IMR-90 (cell line): ENCODE measurements at regions not wholly inside any gene's neighbourhood (a gene's known extent, or its start where the extent isn't known, plus 50 kb on each side); places are given as distances from the start of the nearest gene placed in this dataset.

ENCODE experiments used
- ATAC-seq: fragments of 200-7000 bp; cut with Tn5 transposase; 2 replicates; pipeline ENCODE4 v1.9.1; 2020; ENCODE audit warnings: low read depth, mild to moderate bottlenecking, moderate library complexity
- BruUV-seq: library from RNA; stranded (reverse); fragments of 400-500 nt; replicated peaks from 2 replicates; lab custom pipeline; 2021; lab: Mats Ljungman, UMichigan
- CTCF ChIA-PET: fragments of 300-600 bp; formaldehyde crosslinking; extraction: SDS; loops from one replicate; lab custom pipeline; 2021; ENCODE audit warnings: antibody characterized with exemption; lab: Yijun Ruan, JAX
- POLR2A ChIA-PET: fragments of 300-600 bp; sonication (Branson Sonifier 250); formaldehyde crosslinking; loops from one replicate; lab custom pipeline; 2022; ENCODE audit warnings: antibody characterized with exemption; ENCODE audit not compliant: unreplicated experiment; lab: Charles Lee
- DNase-seq: peaks from one replicate; pipeline ENCODE4 v3.0.0; 2013
- H2AFZ ChIP-seq: replicated peaks from 2 replicates; pipeline ENCODE3; 2013; ENCODE audit warnings: low read length, mild to moderate bottlenecking; ENCODE audit not compliant: poor library complexity
- H2AK5ac ChIP-seq: 2 replicates; pipeline ENCODE4 v1.6.1; 2013; ENCODE audit warnings: low read depth, low read length, inconsistent platforms
- H2AK9ac ChIP-seq: replicated peaks from 2 replicates; pipeline ENCODE3; 2013; ENCODE audit warnings: mild to moderate bottlenecking, low read depth, low read length, moderate library complexity; ENCODE audit not compliant: poor library complexity
- H2BK120ac ChIP-seq: 2 replicates; pipeline ENCODE4 v1.6.1; 2013; ENCODE audit warnings: low read depth, low read length, inconsistent platforms
- H2BK15ac ChIP-seq: 3 replicates; pipeline ENCODE4 v1.6.1; 2013; ENCODE audit warnings: low read depth, low read length, inconsistent platforms
- H2BK20ac ChIP-seq: 2 replicates; pipeline ENCODE4 v1.6.1; 2013; ENCODE audit warnings: low read depth, mild to moderate bottlenecking, inconsistent platforms, low read length, moderate library complexity
- H2BK5ac ChIP-seq: 2 replicates; pipeline ENCODE4 v1.6.1; 2013; ENCODE audit warnings: mild to moderate bottlenecking, low read depth, low read length, inconsistent platforms; ENCODE audit not compliant: poor library complexity, severe bottlenecking
- H3K14ac ChIP-seq: replicated peaks from 2 replicates; pipeline ENCODE4 v1.6.1; 2013; ENCODE audit warnings: low read depth, low read length, inconsistent platforms
- H3K18ac ChIP-seq: 2 replicates; pipeline ENCODE4 v1.6.1; 2013; ENCODE audit warnings: low read depth, low read length, control low read depth
- H3K23ac ChIP-seq: 2 replicates; pipeline ENCODE4 v1.6.1; 2013; ENCODE audit warnings: low read depth, low read length, inconsistent platforms
- H3K27ac ChIP-seq: 2 replicates; pipeline ENCODE4 v1.5.1; 2013; ENCODE audit warnings: mild to moderate bottlenecking, control low read depth, low read length; ENCODE audit not compliant: insufficient read depth
- H3K27me3 ChIP-seq: 2 replicates; pipeline ENCODE4 v1.6.1; 2013; ENCODE audit warnings: low read length; ENCODE audit not compliant: control insufficient read depth, insufficient read depth
- H3K36me3 ChIP-seq: 2 replicates; pipeline ENCODE4 v1.6.1; 2013; ENCODE audit warnings: low read length, mixed read lengths; ENCODE audit not compliant: control insufficient read depth, insufficient read depth
- H3K4ac ChIP-seq: 2 replicates; pipeline ENCODE4 v1.6.1; 2013; ENCODE audit warnings: low read depth, low read length, inconsistent platforms
- H3K4me1 ChIP-seq: 2 replicates; pipeline ENCODE4 v1.6.1; 2013; ENCODE audit warnings: low read length, mixed read lengths; ENCODE audit not compliant: control insufficient read depth, insufficient read depth
- H3K4me2 ChIP-seq: 2 replicates; pipeline ENCODE4 v1.6.1; 2013; ENCODE audit warnings: low read depth, mild to moderate bottlenecking, control low read depth, low read length, moderate library complexity
- H3K4me3 ChIP-seq: 2 replicates; pipeline ENCODE4 v1.5.1; 2013; ENCODE audit warnings: low read depth, mild to moderate bottlenecking, control low read depth, low read length, moderate library complexity; ENCODE audit not compliant: insufficient read depth
- H3K56ac ChIP-seq: 2 replicates; pipeline ENCODE4 v1.6.1; 2013; ENCODE audit warnings: low read length, inconsistent platforms; ENCODE audit not compliant: insufficient read depth; ENCODE audit errors: extremely low read depth
- H3K79me1 ChIP-seq, 2 experiments: 2 replicates each; pipeline ENCODE4 v1.6.1; 2013; ENCODE audit warnings: low read length in 2 of 2, inconsistent platforms in 1 of 2, low read depth in 1 of 2
- H3K9ac ChIP-seq: 2 replicates; pipeline ENCODE4 v1.6.1; 2013; ENCODE audit warnings: low read depth, low read length, control low read depth
- H3K9me1 ChIP-seq: 2 replicates; pipeline ENCODE4 v1.6.1; 2013; ENCODE audit warnings: low read length, inconsistent platforms; ENCODE audit not compliant: insufficient read depth
- H3K9me3 ChIP-seq: 2 replicates; pipeline ENCODE4 v1.6.1; 2013; ENCODE audit warnings: low read length; ENCODE audit not compliant: control insufficient read depth, insufficient read depth
- H4K20me1 ChIP-seq: 2 replicates; pipeline ENCODE4 v1.6.1; 2013; ENCODE audit warnings: low read length, inconsistent platforms; ENCODE audit not compliant: insufficient read depth
- H4K5ac ChIP-seq: 2 replicates; pipeline ENCODE4 v1.6.1; 2013; ENCODE audit warnings: mild to moderate bottlenecking, low read depth, low read length, control low read depth
- H4K8ac ChIP-seq, 2 experiments: 2 replicates each; pipeline ENCODE4 v1.6.1; 2013; ENCODE audit warnings: low read depth in 2 of 2, low read length in 2 of 2, control low read depth in 1 of 2, inconsistent platforms in 1 of 2
- H4K91ac ChIP-seq: 2 replicates; pipeline ENCODE4 v1.6.1; 2013; ENCODE audit warnings: low read depth, low read length, inconsistent platforms; ENCODE audit not compliant: insufficient read depth
- BHLHE40 ChIP-seq: fragments of 150-350 bp; IDR thresholded peaks from 2 replicates; pipeline ENCODE4 v1.6.1; 2016; ENCODE audit warnings: mild to moderate bottlenecking, low read depth, low read length
- CEBPB ChIP-seq: IDR thresholded peaks from 2 replicates; pipeline ENCODE4 v1.6.1; 2012; ENCODE audit warnings: low read depth, low read length, improper control_type of control experiment
- CHD1 ChIP-seq: IDR thresholded peaks from 2 replicates; pipeline ENCODE4 v1.6.1; 2012; ENCODE audit warnings: low read depth, low read length, improper control_type of control experiment
- CTCF ChIP-seq: conservative IDR thresholded peaks from 2 replicates; pipeline ENCODE4 v1.5.1; 2012; ENCODE audit warnings: mild to moderate bottlenecking, low read depth, low read length, improper control_type of control experiment
- ELK1 ChIP-seq: fragments of 150-350 bp; IDR thresholded peaks from 2 replicates; pipeline ENCODE4 v1.6.1; 2016; ENCODE audit warnings: low read depth, mild to moderate bottlenecking, low read length, moderate library complexity, borderline replicate concordance
- FOS ChIP-seq: fragments of 150-350 bp; IDR thresholded peaks from 2 replicates; pipeline ENCODE4 v1.6.1; 2016; ENCODE audit warnings: low read depth, low read length
- MAZ ChIP-seq: IDR thresholded peaks from 2 replicates; pipeline ENCODE4 v1.6.1; 2012; ENCODE audit warnings: low read depth, mild to moderate bottlenecking, low read length, improper control_type of control experiment, moderate library complexity, borderline replicate concordance
- POLR2A ChIP-seq: IDR thresholded peaks from 2 replicates; pipeline ENCODE4 v1.6.1; 2012; ENCODE audit warnings: mild to moderate bottlenecking, low read depth, low read length
- RAD21 ChIP-seq: IDR thresholded peaks from 2 replicates; pipeline ENCODE4 v1.6.1; 2012; ENCODE audit warnings: low read length, improper control_type of control experiment
- SMC3 ChIP-seq: fragments of 150-350 bp; IDR thresholded peaks from 2 replicates; pipeline ENCODE4 v1.6.1; 2016; ENCODE audit warnings: low read depth, mild to moderate bottlenecking, antibody characterized with exemption, low read length, moderate library complexity
- USF2 ChIP-seq: fragments of 150-350 bp; IDR thresholded peaks from 2 replicates; pipeline ENCODE4 v1.6.1; 2017; ENCODE audit warnings: mild to moderate bottlenecking, antibody characterized with exemption, low read length, low read depth
- WGBS, 2 experiments: methylation state at CpG; one replicate each; pipeline versions ENCODE4 v1.1.5 to v1.1.7; 2013; ENCODE audit warnings: missing lambda C conversion rate in 2 of 2; ENCODE audit not compliant: insufficient read length in 1 of 2; ENCODE audit errors: extremely low coverage in 2 of 2; 5-methylcytosine and 5-hydroxymethylcytosine counted together
- dilution Hi-C: fragments of 300-500 bp; cut with HindIII; formaldehyde crosslinking; loops from one replicate; pipeline ENCODE4 v1.14.3; 2018; ENCODE audit warnings: low sequenced_read_pairs; ENCODE audit not compliant: unreplicated experiment
- in situ Hi-C: fragments of 300-500 bp; cut with MboI; formaldehyde crosslinking; loops from 3 replicates; pipeline ENCODE4 v1.14.3; 2019; ENCODE audit warnings: low sequenced_read_pairs, inconsistent platforms, mixed read lengths
- intact Hi-C: fragments of 100-400 bp; cut with micrococcal nuclease; formaldehyde crosslinking; loops from 2 replicates; pipeline ENCODE4 v1.10.0; 2022

GRCh38 chr6:104638841-104639290, 220.9 kb downstream of the HACE1 start:
- Histone ChIP-seq H4K91ac (no peak overlapping the region), H4K20me1 (no peaks in the 10 kb centered on the region), H3K4me1 (no peaks in the 10 kb centered on the region), H2BK20ac (no peak overlapping the region), H4K8ac (no peak overlapping the region), H3K9me1 (no peaks in the 10 kb centered on the region), H3K23ac (no peak overlapping the region), H3K56ac (no peak overlapping the region), H2AK5ac (no peak overlapping the region), H2AK9ac (no peak overlapping the region), H3K9ac (no peak overlapping the region), H3K4ac (no peak overlapping the region), H3K79me1 (no peaks in the 10 kb centered on the region), H3K9me3 (no peaks in the 10 kb centered on the region), H4K5ac (no peak overlapping the region), H3K27ac (no peak overlapping the region), H2BK5ac (no peak overlapping the region), H3K36me3 (no peaks in the 10 kb centered on the region), H2BK15ac (no peak overlapping the region), H3K18ac (no peak overlapping the region), H3K14ac (no peak overlapping the region), H2AFZ (no peak overlapping the region), H3K4me3 (no peak overlapping the region), H3K27me3 (no peaks in the 10 kb centered on the region), H3K4me2 (no peak overlapping the region), H2BK120ac (no peak overlapping the region)
- TF ChIP-seq BHLHE40 (no peak), POLR2A (no peak), USF2 (no peak), MAZ (no peak), CTCF (no peak), SMC3 (no peak), CEBPB (no peak), CHD1 (no peak), RAD21 (no peak), ELK1 (no peak), FOS (no peak)
- ChIA-PET CTCF (no interaction called here), POLR2A (no interaction called here)
- intact Hi-C loops (no loop called here), dilution Hi-C loops (no loop called here), in situ Hi-C loops (no loop called here)
- WGBS, 2 experiments, result 42% methylated on average over 2 of the region's 4 CpGs; no CpG with 5 or more reads in 1 of the 2 experiments
- DNase-seq (no peak), ATAC-seq (no peak)
- no TSS peak for BruUV-seq
